ENCODE measurements at regions not wholly inside any gene's neighbourhood (a gene's known extent, or its start where the extent isn't known, plus 50 kb on each side); places are given as distances from the start of the nearest gene placed in this dataset.
"Not testable (repeated sequence)": the region's sequence is repeated elsewhere in the genome, so short reads cannot be mapped to it uniquely, and the experiment has no call there.

DNA sequence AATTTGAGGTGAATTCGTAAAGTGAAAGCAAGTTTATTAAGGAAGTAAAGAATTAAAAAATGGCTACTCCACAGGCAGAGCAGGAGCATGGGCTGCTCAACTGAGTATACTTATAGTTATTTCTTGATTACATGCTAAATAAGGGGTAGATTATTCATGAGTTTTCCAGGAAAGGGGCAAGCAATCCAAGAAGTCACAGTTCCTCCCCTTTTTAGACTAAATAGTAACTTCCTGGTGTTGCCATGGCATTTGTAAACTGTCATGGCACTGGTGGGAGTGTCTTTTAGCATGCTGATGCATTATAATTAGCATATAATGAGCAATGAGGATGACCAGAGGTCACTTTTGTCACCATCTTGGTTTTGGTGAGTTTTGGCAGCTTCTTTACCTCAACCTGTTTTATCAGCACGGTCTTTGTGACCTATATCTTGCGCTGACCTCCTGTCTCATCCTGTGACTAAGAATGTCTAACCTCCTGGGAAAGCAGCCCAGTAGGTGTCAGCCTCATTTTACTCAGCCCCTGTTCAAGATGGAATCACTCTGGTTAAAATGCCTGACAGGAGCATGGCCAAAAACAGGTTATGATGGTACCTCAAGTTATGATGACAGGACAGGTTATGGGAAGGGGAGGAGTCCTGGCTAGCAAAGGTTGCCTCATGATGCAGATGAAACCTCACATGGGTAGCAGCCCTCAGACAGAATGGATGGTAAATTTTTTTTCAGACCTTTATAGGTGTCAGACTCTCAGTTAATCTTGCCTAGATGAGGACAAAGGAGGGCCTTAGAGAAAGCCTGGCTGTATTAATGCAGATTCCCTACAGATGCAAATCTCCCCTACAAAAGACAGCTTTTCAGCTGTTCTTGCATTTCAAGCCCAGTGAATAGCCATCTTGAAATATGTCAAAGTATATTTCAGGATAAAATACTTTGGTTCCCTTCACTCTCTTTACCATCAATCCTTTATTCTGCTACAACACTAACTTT, 49.7 kb downstream of the SIPA1L2 start:
- no peak for DNase-seq (ENCODE audit: low spot score)

DNA sequence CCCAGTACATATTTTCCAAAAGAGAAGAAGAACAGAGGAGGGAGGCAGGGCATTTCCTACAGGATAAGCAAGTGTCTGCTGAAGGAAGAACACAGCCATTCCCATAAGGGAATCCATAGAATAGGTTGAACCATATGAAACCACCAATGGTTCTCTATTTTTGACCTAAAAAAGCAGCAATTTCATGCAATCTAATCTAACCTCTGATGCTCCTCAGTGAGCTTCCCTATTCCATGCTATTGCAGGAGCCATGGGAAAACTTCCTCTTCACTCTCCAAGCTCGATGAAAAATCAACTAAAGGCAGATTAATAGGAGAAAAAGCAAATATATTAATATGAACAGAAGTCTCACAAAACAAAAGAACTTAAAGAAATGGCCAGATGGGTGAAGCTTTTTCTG, 50.5 kb downstream of the SIPA1L2 start:
- no peak for DNase-seq (ENCODE audit: low spot score)

DNA sequence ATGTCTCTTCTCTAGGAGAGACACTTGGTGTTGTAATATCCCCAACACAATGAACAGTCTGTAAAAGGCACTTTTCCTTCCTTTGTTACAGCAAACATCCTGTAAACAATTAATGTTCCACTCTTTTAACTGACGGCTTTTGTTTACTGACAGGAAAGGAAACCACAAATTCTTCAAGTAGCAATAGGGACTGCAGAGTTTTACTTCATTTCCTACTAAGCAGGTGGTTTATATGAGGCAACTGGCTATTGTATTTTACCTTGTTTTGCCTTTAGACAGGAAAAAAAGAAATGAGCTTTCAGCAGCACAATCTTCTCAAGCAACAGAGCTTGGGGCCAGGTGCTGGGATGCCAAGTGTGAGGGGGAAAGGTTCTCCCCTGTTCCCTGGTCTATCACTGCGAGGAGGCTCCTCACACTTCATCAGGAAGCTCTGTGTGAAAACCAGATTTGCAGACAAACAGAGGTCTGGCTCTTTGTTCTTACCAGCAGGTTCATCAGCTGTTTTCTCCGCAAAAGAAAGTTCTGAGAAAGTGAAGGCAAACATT, 51.2 kb downstream of the SIPA1L2 start:
- DNase-seq (ENCODE audit: low spot score), result no peak

DNA sequence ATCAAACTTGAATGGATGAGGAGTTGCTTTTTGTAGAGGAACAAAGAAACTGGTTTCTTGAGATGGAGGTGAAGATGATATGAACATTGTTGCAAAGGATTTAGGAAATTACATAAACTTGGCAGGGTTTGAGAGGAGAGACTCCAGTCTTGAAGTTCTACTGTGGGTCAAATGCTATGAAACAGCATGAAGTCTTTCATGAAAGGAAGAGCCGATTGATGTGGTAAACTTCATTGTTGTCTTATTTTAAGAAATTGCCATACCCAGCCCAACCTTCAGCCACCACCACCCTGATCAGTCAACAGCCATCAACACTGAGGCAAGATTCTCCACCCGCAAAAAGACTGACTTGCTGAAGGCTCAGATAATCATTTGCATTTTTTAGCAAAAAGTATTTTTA, 52.2 kb downstream of the SIPA1L2 start:
- peak; percentile 35 for DNase-seq (ENCODE audit: low spot score)

DNA sequence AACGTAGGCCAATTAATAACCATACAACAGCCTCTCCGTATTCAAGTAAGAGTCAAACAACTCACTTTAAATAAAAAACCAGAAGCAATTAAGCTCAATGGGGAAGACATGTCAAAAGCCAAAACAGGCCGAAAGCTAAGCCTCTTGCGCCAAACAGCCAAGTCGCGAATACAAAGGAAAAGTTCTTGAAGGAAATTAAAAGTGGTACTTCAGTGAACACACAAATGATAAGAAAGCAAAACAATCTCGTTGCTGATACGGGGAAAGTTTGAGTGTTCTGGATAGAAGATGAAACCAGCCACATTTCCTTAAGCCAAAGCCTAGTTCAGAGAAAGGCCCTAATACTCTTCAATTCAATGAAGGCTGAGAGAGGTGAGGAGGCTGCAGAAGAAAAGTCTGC, 53.4 kb downstream of the SIPA1L2 start:
- no peak for DNase-seq (ENCODE audit: low spot score)

DNA sequence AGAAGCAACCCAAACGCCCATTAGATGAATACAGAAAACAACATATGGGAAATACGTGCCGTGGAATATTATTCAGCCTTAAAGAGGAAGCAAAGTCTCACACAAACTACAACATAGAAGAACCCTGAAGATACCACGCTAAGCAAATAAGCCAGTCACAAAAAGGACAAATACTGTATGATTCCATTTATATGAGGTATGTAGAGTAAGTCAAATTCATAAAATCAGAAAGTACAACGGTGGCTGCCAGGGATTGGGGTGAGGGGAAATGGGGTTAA, 54.2 kb downstream of the SIPA1L2 start:
- no peak for DNase-seq (ENCODE audit: low spot score)

DNA sequence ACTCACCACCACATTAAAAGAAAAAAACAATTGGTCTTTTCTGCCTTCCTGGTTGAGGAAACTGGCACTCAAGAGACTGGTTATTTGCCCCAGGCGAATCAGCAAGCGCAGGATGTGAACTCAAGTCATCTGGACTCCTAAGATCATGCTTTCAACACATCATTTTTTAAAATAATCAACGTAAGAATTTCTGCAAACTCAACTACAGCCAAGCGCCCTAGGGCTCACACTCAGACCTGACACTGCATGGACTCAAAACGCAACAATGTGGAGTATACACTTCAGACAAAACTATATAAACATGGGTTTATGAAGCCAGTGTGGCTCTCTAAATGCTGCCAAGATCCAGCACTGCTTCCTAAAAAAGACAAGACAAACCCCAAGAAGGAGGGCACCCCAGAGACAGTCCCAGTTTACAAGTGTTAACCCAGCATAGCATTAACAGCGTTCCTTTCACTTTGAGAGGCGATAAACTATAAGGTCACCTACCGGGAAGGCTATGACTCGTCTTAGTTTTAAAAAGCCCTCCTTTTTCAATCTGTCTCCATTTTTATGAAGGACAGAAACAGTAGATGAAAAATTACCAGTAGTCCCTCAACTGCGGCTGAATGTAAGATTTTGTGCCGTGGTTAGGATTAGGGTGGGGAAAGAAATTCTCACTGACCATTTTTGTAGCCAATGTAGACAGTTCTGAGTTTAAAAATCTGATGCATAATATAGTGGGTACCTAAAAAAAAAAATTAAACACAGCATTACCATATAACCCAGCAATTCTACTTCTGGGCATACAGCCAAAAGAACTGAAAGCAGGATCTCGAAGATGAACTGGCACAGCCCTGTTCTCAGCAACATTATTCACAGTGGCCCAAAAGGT, 54.8 kb downstream of the SIPA1L2 start:
- DNase-seq (ENCODE audit: low spot score), result no peak

DNA sequence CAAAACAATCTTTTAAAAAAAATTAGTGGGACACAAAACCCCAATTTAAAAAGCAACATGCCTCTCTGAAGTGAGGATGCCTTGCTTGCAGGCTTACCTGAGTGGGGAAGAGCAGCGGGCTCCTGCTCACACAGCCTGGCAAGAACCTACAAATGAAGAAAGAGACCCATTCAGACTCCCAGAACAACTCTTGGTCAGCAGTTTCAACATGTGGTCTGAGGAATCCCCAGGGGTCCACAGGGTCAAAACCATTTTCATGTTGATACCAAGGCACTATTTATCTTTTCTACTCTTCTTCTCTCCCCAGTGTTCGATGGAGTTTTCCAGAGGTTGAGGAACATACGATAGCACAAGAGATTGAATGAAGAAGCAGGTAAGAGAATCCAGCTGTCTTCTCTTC, 55.9 kb downstream of the SIPA1L2 start:
- DNase-seq (ENCODE audit: low spot score), result no peak

DNA sequence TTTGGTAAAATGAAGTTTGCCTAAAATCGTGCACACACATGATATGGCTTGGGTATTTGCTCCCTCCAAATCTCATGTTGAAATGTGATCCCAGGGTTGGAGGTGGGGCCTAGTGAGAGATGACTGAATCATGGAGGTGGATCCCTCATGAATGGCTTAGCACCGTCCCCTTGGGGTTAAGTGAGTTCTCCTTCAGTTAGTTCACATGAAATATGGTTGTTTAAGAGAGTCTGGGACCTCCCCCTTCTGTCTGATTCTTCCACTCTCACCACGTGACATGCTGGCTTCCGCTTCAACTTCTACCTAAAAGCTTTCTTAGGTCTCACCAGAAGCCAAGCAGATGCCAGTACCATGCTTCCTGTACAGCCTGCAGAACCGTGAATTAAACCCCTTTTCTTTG, 58.4 kb downstream of the SIPA1L2 start:
- no peak for DNase-seq (ENCODE audit: low spot score)

DNA sequence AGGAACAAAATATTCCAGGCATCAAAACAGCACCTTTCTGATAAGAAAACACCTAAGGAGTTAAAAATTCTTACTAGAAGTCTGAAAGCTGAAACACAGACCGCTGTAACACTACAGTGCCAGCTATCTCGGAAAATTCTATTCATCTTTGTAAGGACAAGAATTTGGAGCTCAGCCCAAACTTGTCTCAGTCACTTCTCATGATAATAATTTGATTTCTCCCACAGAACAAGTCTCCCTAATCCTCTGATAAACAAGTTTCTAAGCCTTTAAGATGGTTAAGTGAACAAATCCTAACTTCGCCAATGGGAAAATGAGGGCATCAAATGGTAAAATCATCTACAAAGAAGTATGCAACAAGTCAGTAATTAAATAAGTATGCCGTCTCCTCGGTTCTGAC, 59.9 kb downstream of the SIPA1L2 start:
- no peak for DNase-seq (ENCODE audit: low spot score)

DNA sequence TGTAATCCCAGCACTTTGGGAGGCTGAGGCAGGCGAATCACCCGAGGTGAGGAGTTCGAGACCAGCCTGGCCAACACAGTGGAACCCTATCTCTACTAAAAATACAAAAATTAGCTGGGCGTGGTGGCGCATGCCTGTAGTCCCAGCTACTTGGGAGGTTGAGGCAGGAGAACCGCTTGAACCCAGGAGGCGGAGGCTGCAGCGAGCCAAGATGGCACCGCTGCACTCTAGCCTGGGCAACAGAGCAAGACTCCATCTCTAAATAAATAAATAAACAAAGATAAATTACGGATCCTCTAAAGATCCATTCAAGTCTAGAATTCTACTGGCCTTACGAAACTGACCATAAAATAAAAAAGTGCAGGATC, 60.4 kb downstream of the SIPA1L2 start:
- not testable (repeated sequence) for DNase-seq (ENCODE audit: low spot score)

DNA sequence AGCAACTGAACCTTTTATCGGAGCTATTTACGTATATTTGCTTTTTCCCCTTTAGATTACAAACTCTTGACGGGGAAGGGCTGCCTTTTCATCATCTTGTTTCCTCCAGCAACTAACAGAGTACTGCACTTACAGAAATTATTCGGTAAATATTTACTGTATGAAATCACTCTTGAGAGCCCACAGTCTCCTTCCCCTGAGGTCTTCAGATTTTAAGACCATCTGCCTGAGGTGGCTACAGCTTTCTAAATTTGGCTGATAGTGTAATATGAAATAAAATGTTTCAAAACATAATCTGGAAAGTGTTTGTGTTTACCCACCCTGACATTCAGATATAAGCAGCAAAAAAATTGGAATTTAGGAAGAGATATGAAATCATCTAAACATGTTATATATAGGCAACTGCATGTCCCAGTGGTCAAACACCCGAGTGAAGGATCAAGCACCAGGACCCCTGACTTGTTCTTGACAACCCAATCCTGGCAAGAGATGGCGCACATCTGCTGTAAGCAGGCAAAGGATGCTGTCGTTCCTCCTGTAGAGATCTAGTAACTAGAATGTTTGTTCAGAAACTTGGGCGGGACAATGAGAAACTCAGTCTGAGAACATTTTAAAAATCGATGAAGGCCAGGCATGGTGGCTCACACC, 60.9 kb downstream of the SIPA1L2 start:
- no peak for DNase-seq (ENCODE audit: low spot score)

DNA sequence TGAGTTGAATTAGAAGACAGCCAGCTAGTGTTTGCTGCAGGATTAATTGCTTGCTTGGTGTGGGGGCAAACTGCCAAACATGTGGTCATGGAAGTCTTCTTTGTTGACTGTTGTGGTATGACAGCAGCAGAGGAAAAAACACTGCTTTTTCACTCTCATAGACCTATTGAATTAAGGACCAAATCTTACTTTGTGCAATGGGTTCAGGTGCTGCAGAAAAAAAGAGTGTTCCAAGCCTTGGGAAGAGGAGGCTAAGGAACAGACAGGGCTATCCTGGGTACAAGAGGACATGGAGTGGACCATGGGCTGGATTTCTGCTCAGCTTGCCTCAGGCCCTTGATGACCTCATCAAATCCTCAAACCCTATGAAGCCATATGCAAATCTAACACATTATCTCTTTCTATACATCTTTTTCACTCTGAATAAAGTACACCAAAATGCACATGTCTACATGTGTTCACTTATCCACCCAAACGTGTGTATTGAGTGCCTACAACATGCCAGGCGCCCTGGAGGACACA, 61.5 kb downstream of the SIPA1L2 start:
- no peak for DNase-seq (ENCODE audit: low spot score)

DNA sequence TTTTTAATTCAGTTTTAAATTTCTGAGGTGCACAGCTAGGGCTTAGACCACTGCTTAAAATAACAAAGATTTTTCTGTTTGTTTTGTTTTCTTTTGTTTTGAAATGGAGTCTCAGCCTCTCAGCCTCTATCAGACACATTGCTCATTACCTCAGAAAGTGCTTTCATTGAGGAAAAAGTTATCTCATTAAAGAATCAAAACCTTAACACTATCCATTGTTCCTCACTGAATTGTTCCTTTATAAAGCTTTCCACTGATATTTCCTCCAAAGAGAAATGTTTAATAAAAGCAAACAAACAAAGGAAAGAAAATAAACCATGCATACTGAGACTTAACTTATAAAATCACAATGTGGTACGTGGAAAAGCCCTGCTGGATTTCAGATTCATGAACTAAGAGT, 63.8 kb downstream of the SIPA1L2 start:
- no peak for DNase-seq (ENCODE audit: low spot score)

DNA sequence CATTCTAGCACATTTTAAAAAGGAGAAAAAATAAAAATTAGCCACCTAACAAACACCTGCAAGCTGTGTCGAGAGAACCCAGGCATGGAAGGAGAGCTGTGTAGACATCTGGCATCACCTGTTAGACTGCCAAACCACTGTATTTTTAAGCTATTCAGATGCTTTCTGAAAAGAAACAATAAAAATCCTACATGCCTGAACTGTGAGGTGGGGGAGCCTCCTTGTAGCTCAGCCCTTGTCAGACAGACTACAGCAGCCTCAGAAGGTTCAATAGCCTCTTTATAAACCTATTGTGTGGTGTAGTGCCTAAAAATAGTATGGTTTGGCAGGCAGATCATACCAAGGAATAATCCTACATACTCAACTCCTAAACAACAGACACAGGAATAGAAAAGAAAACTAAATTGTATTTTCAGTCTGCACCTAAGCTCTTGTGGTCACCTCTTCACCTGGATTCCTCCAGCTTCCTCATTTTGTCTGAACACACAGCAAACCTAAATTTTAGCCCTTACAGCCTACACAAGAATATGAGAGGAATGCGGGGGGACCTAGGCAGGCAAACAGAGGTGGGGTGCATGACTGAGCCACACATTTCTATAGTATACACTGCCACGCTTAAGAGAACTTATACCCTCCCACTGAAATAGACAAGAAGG, 67.0 kb downstream of the SIPA1L2 start:
- DNase-seq (ENCODE audit: low spot score), result no peak

DNA sequence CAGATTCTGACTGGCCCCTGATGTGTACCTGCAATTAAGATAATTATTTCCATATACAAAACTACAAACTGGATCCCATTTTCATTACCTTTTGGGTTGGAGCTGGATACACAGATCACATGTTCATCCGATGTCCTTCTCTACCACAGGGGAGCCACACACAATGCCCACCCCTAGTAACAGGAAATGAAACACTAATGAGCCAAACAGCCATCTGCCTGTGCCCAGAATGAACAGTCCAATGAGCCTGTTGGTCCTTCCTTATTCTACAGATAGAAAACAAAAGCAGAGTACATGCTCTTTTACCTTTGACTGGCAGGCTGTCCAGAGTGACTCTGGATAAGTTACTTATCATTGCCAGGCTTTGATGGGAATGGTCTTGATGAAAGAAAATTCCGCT, 68.6 kb downstream of the SIPA1L2 start:
- no peak for DNase-seq (ENCODE audit: low spot score)

DNA sequence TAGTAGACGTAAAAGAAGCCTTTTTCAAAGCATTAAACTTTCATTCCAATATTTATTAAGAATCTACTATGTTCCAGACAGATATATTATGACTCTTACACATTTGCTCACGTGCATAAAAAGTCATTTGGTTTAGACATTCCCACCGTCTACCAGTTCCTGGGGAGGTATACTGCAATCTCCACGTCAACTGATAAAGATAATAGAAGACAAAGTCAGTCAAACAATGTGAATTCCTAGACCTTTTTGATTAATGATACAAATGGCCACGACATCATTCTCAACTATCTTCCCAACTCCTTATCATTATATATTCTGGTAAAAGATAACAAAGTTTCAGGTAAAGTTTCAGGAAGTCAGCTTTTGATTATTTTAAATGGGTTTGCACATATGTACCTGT, 69.0 kb downstream of the SIPA1L2 start:
- DNase-seq (ENCODE audit: low spot score), result no peak

DNA sequence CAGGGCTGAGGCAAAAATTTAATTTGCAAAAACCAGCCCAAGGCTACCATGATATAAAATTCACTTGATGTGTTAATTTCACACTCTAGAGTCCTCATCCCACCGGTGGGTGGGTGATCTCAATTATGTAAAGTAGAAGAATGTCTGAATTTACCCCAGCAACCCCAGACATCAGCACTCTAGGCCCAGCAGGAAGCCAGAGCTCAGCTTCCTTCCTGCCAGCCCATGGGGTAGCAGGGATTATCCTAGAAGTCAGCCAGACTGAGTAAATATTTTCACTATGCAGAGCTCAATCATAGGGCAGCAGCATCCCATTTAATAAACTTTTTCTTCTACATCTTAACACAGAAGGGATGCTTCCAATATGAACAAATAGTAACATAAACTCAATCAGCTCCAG, 71.0 kb downstream of the SIPA1L2 start:
- DNase-seq (ENCODE audit: low spot score), result no peak

DNA sequence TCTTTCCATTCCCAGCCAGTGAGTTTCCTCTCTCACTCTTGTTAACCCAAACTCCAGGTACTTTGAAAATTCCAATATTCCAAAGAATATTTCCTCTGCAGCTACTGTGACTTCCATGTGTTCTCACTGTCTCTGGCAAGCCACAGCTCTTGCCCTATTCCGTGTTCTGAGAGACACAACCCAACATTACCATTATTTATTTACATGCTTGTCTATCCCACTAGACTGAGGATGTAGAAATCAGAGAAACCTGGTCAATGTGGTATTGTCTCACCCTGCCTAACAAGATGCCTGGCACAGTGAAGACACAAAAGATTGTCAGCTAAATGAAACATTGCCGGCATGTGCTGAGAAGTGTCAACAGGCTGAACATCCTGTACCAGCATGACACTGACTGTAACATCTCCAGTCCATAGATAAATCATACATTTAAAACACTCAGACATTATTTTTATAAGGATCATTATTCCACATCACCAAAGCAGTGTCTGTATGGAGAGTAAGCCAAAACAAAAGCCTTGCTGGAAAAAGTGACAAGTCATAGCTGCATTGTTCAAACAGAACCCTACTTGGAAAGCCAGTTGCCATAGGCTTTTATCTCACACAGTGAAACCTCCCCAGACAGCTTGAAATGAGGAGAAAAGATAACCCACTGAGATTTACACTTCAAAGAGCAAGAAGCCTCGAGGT, 72.3 kb downstream of the SIPA1L2 start:
- DNase-seq (ENCODE audit: low spot score), result no peak

DNA sequence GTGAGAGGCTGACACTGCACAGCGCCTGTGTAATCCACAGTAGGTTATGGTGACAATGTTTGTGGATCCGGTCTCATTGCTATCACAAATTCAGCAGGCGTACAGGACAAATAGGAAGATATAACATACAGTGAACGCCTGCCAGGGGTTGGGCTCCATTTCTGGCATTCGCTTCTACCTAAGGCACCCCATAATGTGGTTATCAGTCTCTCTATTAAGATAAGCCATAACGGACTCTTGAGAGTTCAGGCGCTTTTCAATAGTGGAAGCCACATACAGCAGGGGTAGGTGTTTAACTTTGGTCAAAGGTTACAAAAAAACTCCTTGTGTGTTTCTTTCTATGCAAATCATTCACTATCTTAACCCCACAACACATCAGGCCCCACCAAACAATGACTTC, 72.8 kb downstream of the SIPA1L2 start:
- DNase-seq (ENCODE audit: low spot score), result no peak

DNA sequence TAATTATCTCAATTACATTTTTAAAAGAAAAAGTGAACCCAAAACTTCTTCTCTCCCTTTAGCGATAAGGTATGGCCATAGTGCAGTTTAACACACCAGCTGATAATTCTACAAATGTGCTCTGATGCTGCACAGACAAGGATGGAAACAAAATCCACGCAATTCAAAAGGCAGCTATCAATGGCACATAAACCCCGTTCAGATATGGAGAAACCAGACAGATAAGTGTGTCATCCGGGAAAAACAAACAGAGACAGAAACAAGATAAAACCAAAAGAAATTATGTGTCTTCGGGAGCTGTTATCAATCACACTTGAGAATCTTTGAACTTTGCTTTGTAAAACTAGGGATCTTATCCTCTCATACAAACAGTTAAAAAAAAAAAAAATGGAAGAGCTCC, 73.6 kb downstream of the SIPA1L2 start:
- no peak for DNase-seq (ENCODE audit: low spot score)

Data from LoVo (cell line).